ENCODE measurements at regions not wholly inside any gene's neighbourhood (a gene's known extent, or its start where the extent isn't known, plus 50 kb on each side); places are given as distances from the start of the nearest gene placed in this dataset.

DNA sequence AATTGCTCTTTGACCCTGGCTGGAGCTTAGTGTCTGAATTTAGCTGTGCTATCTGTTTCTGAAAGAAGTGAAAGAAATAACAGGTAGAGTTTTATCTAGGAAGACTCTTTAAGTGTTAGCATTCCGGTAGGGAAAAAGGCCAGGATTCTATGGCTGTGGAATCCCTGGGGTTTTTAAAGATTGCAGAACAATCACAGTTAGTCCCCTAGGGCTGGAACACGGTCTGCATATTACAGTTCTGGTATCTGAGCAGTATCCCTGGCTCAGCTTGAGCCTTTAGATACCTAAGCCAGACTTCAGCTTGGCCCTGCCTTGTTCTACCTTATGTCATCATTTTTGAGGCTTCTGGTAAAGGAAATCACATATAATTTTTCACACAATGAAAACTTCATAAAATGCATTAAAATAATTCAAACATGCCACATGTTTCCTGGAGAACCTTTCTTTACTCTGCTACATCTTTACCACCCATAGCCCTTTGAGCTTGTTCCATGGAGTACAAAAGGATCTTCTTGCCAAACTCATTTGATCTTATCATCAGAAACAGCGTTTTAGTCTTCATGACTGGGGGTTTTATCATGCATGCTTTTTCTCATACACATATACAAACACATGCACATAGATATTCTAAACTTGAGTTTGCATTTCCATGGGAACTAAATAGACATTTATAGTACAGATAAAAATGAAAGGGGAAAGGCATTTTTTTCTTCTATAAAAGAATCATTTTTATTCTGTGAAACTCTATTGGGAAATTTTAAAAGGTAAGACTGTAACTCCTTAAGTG lies 410.8 kb downstream of the CETN3 start:
- Histone ChIP-seq H4K91ac (ENCODE audit: insufficient read depth, low read depth, low read length) (no peak overlapping the region), H2BK5ac (ENCODE audit: low read depth, low read length, poor library complexity, severe bottlenecking) (no peak overlapping the region), H3K18ac (ENCODE audit: low read depth, low read length) (no peak overlapping the region), H3K4me3 (ENCODE audit: insufficient read depth, low read depth, low read length) (no peak overlapping the region), H4K20me1 (ENCODE audit: insufficient read depth, low read length) (no peaks in the 10 kb centered on the region), H3K9me1 (ENCODE audit: insufficient read depth, low read length) (no peaks in the 10 kb centered on the region), H4K8ac (ENCODE audit: low read depth in 2 of 2, low read length in 2 of 2) (no peak overlapping the region), H3K36me3 (ENCODE audit: control insufficient read depth, insufficient read depth, low read length) (no peaks in the 10 kb centered on the region), H3K9me3 (ENCODE audit: control insufficient read depth, insufficient read depth, low read length) (peaks cover 2% of the 10 kb centered on the region; the same call in 1 of the 2 replicates), H3K79me1 (ENCODE audit: low read depth in 1 of 2, low read length in 2 of 2) (no peaks in the 10 kb centered on the region), H3K56ac (ENCODE audit: extremely low read depth, insufficient read depth, low read length) (no peak overlapping the region), H2BK120ac (ENCODE audit: low read depth, low read length) (no peak overlapping the region), H3K4me2 (ENCODE audit: low read depth, low read length) (no peak overlapping the region), H2AK9ac (replicated peaks; ENCODE audit: low read depth, low read length, poor library complexity) (no peak overlapping the region), H3K9ac (ENCODE audit: low read depth, low read length) (no peak overlapping the region), H2BK20ac (ENCODE audit: low read depth, low read length) (no peak overlapping the region), H2AFZ (replicated peaks; ENCODE audit: low read length, poor library complexity) (no peak overlapping the region), H3K14ac (replicated peaks; ENCODE audit: low read depth, low read length) (no peak overlapping the region), H3K27me3 (ENCODE audit: control insufficient read depth, insufficient read depth, low read length) (no peaks in the 10 kb centered on the region), H3K4me1 (ENCODE audit: control insufficient read depth, insufficient read depth, low read length) (no peaks in the 10 kb centered on the region), H3K27ac (ENCODE audit: insufficient read depth, low read length) (no peak overlapping the region), H2BK15ac (ENCODE audit: low read depth, low read length) (no peak overlapping the region), H4K5ac (ENCODE audit: low read depth, low read length) (no peak overlapping the region), H3K23ac (ENCODE audit: low read depth, low read length) (no peak overlapping the region), H3K4ac (ENCODE audit: low read depth, low read length) (no peak overlapping the region), H2AK5ac (ENCODE audit: low read depth, low read length) (no peak overlapping the region)
- no peak for DNase-seq
- no CpG with 5 or more reads among the region's 3 CpGs for WGBS, 2 experiments (ENCODE audit: extremely low coverage in 2 of 2, insufficient read length in 1 of 2)
- intact Hi-C loops (cut with micrococcal nuclease): no loop called here
- TF ChIP-seq, protein P1, sequence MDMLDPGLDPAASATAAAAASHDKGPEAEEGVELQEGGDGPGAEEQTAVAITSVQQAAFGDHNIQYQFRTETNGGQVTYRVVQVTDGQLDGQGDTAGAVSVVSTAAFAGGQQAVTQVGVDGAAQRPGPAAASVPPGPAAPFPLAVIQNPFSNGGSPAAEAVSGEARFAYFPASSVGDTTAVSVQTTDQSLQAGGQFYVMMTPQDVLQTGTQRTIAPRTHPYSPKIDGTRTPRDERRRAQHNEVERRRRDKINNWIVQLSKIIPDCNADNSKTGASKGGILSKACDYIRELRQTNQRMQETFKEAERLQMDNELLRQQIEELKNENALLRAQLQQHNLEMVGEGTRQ (IDR thresholded peaks at IDR 0.05; ENCODE audit: low read depth, low read length): no peak
- TF ChIP-seq RCOR1 (IDR thresholded peaks at IDR 0.05; ENCODE audit: insufficient replicate concordance, low read length) (no peak), BHLHE40 (IDR thresholded peaks at IDR 0.05; ENCODE audit: low read depth, low read length) (no peak), MXI1 (IDR thresholded peaks at IDR 0.05; ENCODE audit: borderline replicate concordance, low read depth, low read length) (no peak), CHD1 (IDR thresholded peaks at IDR 0.05; ENCODE audit: low read depth, low read length) (no peak), NFE2L2 (IDR thresholded peaks at IDR 0.05; ENCODE audit: low read depth, low read length) (no peak), POLR2A (IDR thresholded peaks at IDR 0.05; ENCODE audit: low read depth, low read length) (no peak), FOS (IDR thresholded peaks at IDR 0.05; ENCODE audit: low read depth, low read length) (no peak), MAFK (IDR thresholded peaks at IDR 0.05; ENCODE audit: low read depth, low read length) (no peak)
- TF ChIP-seq, protein P2, sequence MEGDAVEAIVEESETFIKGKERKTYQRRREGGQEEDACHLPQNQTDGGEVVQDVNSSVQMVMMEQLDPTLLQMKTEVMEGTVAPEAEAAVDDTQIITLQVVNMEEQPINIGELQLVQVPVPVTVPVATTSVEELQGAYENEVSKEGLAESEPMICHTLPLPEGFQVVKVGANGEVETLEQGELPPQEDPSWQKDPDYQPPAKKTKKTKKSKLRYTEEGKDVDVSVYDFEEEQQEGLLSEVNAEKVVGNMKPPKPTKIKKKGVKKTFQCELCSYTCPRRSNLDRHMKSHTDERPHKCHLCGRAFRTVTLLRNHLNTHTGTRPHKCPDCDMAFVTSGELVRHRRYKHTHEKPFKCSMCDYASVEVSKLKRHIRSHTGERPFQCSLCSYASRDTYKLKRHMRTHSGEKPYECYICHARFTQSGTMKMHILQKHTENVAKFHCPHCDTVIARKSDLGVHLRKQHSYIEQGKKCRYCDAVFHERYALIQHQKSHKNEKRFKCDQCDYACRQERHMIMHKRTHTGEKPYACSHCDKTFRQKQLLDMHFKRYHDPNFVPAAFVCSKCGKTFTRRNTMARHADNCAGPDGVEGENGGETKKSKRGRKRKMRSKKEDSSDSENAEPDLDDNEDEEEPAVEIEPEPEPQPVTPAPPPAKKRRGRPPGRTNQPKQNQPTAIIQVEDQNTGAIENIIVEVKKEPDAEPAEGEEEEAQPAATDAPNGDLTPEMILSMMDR (conservative IDR thresholded peaks at IDR 0.05; ENCODE audit: low read depth, low read length): no peak
- ChIA-PET POLR2A (ENCODE audit: unreplicated experiment) (no interaction called here), CTCF (no interaction called here)
- in situ Hi-C loops (cut with MboI; ENCODE audit: low sequenced_read_pairs): no loop called here
- dilution Hi-C loops (cut with HindIII; ENCODE audit: low sequenced_read_pairs, unreplicated experiment): no loop called here
- no TSS peak for BruUV-seq (replicated peaks)
- ATAC-seq (ENCODE audit: low read depth): no peak
